ENCODE measurements at regions not wholly inside any gene's neighbourhood (a gene's known extent, or its start where the extent isn't known, plus 50 kb on each side); places are given as distances from the start of the nearest gene placed in this dataset.

- H3K36me3 ChIP-seq = no peaks in the 10 kb centered on the region
Observed at GRCh38 chr5:12985142-12985541, 959.3 kb downstream of the DNAH5 start.

GRCh38 chr5:12974856-12975255 is 969.6 kb downstream of the DNAH5 start:
- DNase-seq = no peak
- no peak for TF ChIP-seq CTCF (IDR thresholded peaks at IDR 0.05)
- no peaks in the 10 kb centered on the region for H3K9me3 ChIP-seq
- no peak overlapping the region for H3K4me3 ChIP-seq
- H3K36me3 ChIP-seq = no peaks in the 10 kb centered on the region
- no peaks in the 10 kb centered on the region for H3K27me3 ChIP-seq
- intact Hi-C loops (cut with DNase I) = no loop called here
- no peak overlapping the region for H3K27ac ChIP-seq
- no peak overlapping the region for H3K9ac ChIP-seq (ENCODE audit: low read depth in 2 of 2, low read length in 2 of 2)
- no peaks in the 10 kb centered on the region for H3K4me1 ChIP-seq

More at GRCh38 chr5:12985142-12985541, 959.3 kb downstream of the DNAH5 start:
- Histone ChIP-seq H3K27me3 (no peaks in the 10 kb centered on the region), H3K4me3 (no peak overlapping the region), H3K9ac (ENCODE audit: low read depth in 2 of 2, low read length in 2 of 2) (no peak overlapping the region), H3K9me3 (no peaks in the 10 kb centered on the region), H3K27ac (no peak overlapping the region), H3K4me1 (no peaks in the 10 kb centered on the region)
- DNase-seq = no peak
- no peak for TF ChIP-seq CTCF (IDR thresholded peaks at IDR 0.05)
- intact Hi-C loops (cut with DNase I) = no loop called here

- H3K36me3 ChIP-seq = no peaks in the 10 kb centered on the region
- no peak overlapping the region for H3K9ac ChIP-seq (ENCODE audit: low read depth in 2 of 2, low read length in 2 of 2)
- intact Hi-C loops (cut with DNase I) = no loop called here
- no peaks in the 10 kb centered on the region for H3K4me1 ChIP-seq
- no peak for TF ChIP-seq CTCF (IDR thresholded peaks at IDR 0.05)
- no peak overlapping the region for H3K4me3 ChIP-seq
- no peaks in the 10 kb centered on the region for H3K9me3 ChIP-seq
- DNase-seq = no peak
- H3K27ac ChIP-seq = no peak overlapping the region
- H3K27me3 ChIP-seq = no peaks in the 10 kb centered on the region
Observed at GRCh38 chr5:12965804-12966203, 978.7 kb downstream of the DNAH5 start.

DNA sequence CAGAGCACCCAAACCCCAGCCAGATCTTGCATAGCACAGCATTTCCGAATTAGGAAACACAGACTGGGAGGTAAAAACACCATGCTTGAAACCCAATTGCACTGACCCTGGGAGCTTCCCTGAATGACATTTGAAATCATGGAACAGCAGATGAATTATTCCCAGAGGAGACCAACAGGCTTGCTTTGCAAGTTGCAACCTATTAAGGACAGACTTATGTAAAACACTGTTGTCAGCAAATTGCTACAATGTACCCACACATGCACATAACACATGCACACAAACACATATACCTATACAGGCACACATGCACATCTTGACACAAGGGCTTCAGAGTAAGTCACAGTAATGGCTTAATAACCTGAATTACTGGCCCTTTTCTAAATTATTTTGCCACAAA is 984.8 kb downstream of the DNAH5 start:
- DNase-seq = no peak
- no peaks in the 10 kb centered on the region for H3K9me3 ChIP-seq
- no peak for TF ChIP-seq CTCF (IDR thresholded peaks at IDR 0.05)
- H3K27ac ChIP-seq = no peak overlapping the region
- no peak overlapping the region for H3K9ac ChIP-seq (ENCODE audit: low read depth in 2 of 2, low read length in 2 of 2)
- H3K36me3 ChIP-seq = no peaks in the 10 kb centered on the region
- H3K27me3 ChIP-seq = no peaks in the 10 kb centered on the region
- H3K4me3 ChIP-seq = no peak overlapping the region
- no peaks in the 10 kb centered on the region for H3K4me1 ChIP-seq
- intact Hi-C loops (cut with DNase I) = no loop called here

- H3K36me3 ChIP-seq = no peaks in the 10 kb centered on the region
- intact Hi-C loops (cut with DNase I) = no loop called here
- no peak for TF ChIP-seq CTCF (IDR thresholded peaks at IDR 0.05)
- DNase-seq = no peak
- no peak overlapping the region for H3K4me3 ChIP-seq
- H3K27me3 ChIP-seq = no peaks in the 10 kb centered on the region
- no peaks in the 10 kb centered on the region for H3K9me3 ChIP-seq
- H3K4me1 ChIP-seq = no peaks in the 10 kb centered on the region
- no peak overlapping the region for H3K9ac ChIP-seq (ENCODE audit: low read depth in 2 of 2, low read length in 2 of 2)
- no peak overlapping the region for H3K27ac ChIP-seq
Observed at GRCh38 chr5:12952409-12952808, 992.1 kb downstream of the DNAH5 start.

DNA sequence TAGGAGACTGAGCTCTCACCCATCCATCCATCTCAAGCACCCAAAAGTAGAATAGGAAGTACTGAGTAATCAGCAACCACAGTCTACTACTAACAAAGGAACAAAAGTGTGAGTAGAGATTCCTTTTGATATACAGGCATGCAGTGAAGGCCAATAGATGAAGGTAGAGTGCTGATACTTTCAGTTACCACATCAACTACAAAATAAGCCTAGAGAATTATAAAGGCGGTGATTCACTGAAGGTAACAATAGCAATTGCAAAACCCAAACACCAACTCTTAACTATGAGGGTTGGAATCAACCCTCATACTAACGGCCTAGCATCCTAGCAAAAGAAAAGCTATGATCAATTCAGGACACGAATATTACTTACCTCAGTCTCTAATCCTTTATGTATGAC is 992.6 kb downstream of the DNAH5 start:
- intact Hi-C loops (cut with DNase I) = no loop called here

More for the DNA sequence above, 992.6 kb downstream of the DNAH5 start:
- no peak for TF ChIP-seq CTCF (IDR thresholded peaks at IDR 0.05)
- no peaks in the 10 kb centered on the region for H3K36me3 ChIP-seq
- DNase-seq = no peak
- H3K9me3 ChIP-seq = no peaks in the 10 kb centered on the region
- no peak overlapping the region for H3K27ac ChIP-seq
- no peaks in the 10 kb centered on the region for H3K27me3 ChIP-seq
- H3K4me1 ChIP-seq = no peaks in the 10 kb centered on the region
- no peak overlapping the region for H3K9ac ChIP-seq (ENCODE audit: low read depth in 2 of 2, low read length in 2 of 2)
- H3K4me3 ChIP-seq = no peak overlapping the region

Data from colonic mucosa (tissue), 4 donors.